B cell (primary cell): ENCODE measurements at regions not wholly inside any gene's neighbourhood (a gene's known extent, or its start where the extent isn't known, plus 50 kb on each side); places are given as distances from the start of the nearest gene placed in this dataset.

Source experiments
- ATAC-seq: fragments of 200-7000 bp; cut with Tn5 transposase; one replicate; pipeline ENCODE4 v1.10.0; 2021; ENCODE audit warnings: low read depth, mild to moderate bottlenecking, moderate number of reproducible peaks, moderate library complexity
- CTCF ChIA-PET: fragments of 350-600 bp; sonication (Branson Sonifier 250); formaldehyde crosslinking; loops from one replicate; lab custom pipeline; 2021; ENCODE audit warnings: antibody characterized with exemption, inconsistent platforms; lab: Charles Lee
- POLR2A ChIA-PET: fragments of 350-600 bp; sonication (Branson Sonifier 250); formaldehyde crosslinking; loops from one replicate; lab custom pipeline; 2021; ENCODE audit warnings: antibody characterized with exemption; lab: Charles Lee
- DNase-seq: peaks from one replicate; pipeline ENCODE4 v3.0.0; 2013
- H2AFZ ChIP-seq: 2 replicates; pipeline ENCODE4 v1.6.1; 2012; ENCODE audit warnings: mild to moderate bottlenecking, low read depth, low read length; ENCODE audit not compliant: insufficient read depth, poor library complexity, severe bottlenecking
- H3K27ac ChIP-seq, 2 donors: 1 replicate in 1 of 2; 2 replicates in 1 of 2; pipeline ENCODE4 v1.5.1; 2012 to 2013; ENCODE audit warnings: low read length in 2 of 2, mild to moderate bottlenecking in 2 of 2, moderate library complexity in 1 of 2
- H3K27me3 ChIP-seq, 4 experiments: fragments of 200-600 bp in 1 of 4; sonication (generic) in 1 of 4; replicated peaks in 1 of 4; 1 replicate in 2 of 4; 2 replicates in 2 of 4; pipeline versions ENCODE4 v1.6.1 to v1.7.0; 2013 to 2016; ENCODE audit warnings: low read length in 3 of 4, mild to moderate bottlenecking in 2 of 4, mixed read lengths in 1 of 4, moderate library complexity in 1 of 4; ENCODE audit not compliant: insufficient read depth in 4 of 4, control insufficient read depth in 3 of 4; ENCODE audit errors: control extremely low read depth in 1 of 4
- H3K36me3 ChIP-seq, 2 experiments: replicated peaks in 1 of 2; 1 replicate in 1 of 2; 2 replicates in 1 of 2; pipeline versions ENCODE4 v1.6.1 to v1.7.1; 2013; ENCODE audit warnings: low read length in 1 of 2; ENCODE audit not compliant: insufficient read depth in 2 of 2, control insufficient read depth in 1 of 2; ENCODE audit errors: control extremely low read depth in 1 of 2, extremely low read depth in 1 of 2
- H3K4me1 ChIP-seq, 2 donors: fragments of 200-600 bp in 1 of 2; sonication (generic) in 1 of 2; 1 replicate in 1 of 2; 2 replicates in 1 of 2; pipeline versions ENCODE4 v1.5.1 to v1.6.1; 2013 to 2017; ENCODE audit warnings: low read length in 2 of 2; ENCODE audit not compliant: control insufficient read depth in 2 of 2, insufficient read depth in 2 of 2
- H3K4me2 ChIP-seq: replicated peaks from 2 replicates; pipeline ENCODE3; 2012; ENCODE audit warnings: mild to moderate bottlenecking, low read depth, low read length; ENCODE audit not compliant: poor library complexity, severe bottlenecking
- H3K4me3 ChIP-seq, 5 experiments: fragments of 200-600 bp in 1 of 5; sonication (generic) in 1 of 5; 1 replicate in 3 of 5; 2 replicates in 2 of 5; pipeline versions ENCODE4 v1.5.1 to v1.7.0; 2011 to 2016; ENCODE audit warnings: low read length in 4 of 5, mild to moderate bottlenecking in 4 of 5, low read depth in 2 of 5, control low read depth in 1 of 5, moderate library complexity in 1 of 5; ENCODE audit not compliant: insufficient read depth in 1 of 5; ENCODE audit errors: control extremely low read depth in 1 of 5, extremely low read depth in 1 of 5
- H3K79me2 ChIP-seq: fragments of 200-600 bp; sonication (generic); one replicate; pipeline ENCODE4 v1.6.0; 2016; ENCODE audit warnings: low read length; ENCODE audit not compliant: control insufficient read depth, insufficient read depth
- H3K9ac ChIP-seq: fragments of 200-600 bp; sonication (generic); 2 replicates; pipeline ENCODE4 v1.6.1; 2017; ENCODE audit warnings: mild to moderate bottlenecking, low read length, moderate library complexity
- H3K9me3 ChIP-seq, 3 donors: one replicate each; pipeline versions ENCODE4 v1.6.1 to v1.7.1; 2013; ENCODE audit warnings: low read length in 2 of 3; ENCODE audit not compliant: control insufficient read depth in 2 of 3, insufficient read depth in 1 of 3; ENCODE audit errors: control extremely low read depth in 1 of 3
- H4K20me1 ChIP-seq: 2 replicates; pipeline ENCODE4 v1.6.0; 2012; ENCODE audit warnings: mild to moderate bottlenecking, low read length; ENCODE audit not compliant: insufficient read depth, control insufficient read depth, poor library complexity, severe bottlenecking
- H3K27ac Mint-ChIP-seq: one replicate; pipeline ENCODE4 v1.8.0; 2021; ENCODE audit warnings: mixed read lengths
- H3K27me3 Mint-ChIP-seq: one replicate; pipeline ENCODE4 v1.8.0; 2021; ENCODE audit warnings: mixed read lengths
- H3K4me1 Mint-ChIP-seq: one replicate; pipeline ENCODE4 v1.8.0; 2021; ENCODE audit warnings: mixed read lengths
- H3K4me3 Mint-ChIP-seq: one replicate; pipeline ENCODE4 v1.8.0; 2021; ENCODE audit warnings: mixed read lengths
- H3K9me3 Mint-ChIP-seq: one replicate; pipeline ENCODE4 v1.8.0; 2022; ENCODE audit warnings: mixed read lengths; ENCODE audit not compliant: insufficient read depth
- EZH2 ChIP-seq: IDR thresholded peaks from 2 replicates; pipeline ENCODE4 v1.6.1; 2012; ENCODE audit warnings: borderline replicate concordance, low read depth, mild to moderate bottlenecking, moderate library complexity, low read length; ENCODE audit not compliant: insufficient read depth, poor library complexity, severe bottlenecking
- WGBS: methylation state at CpG from one replicate; pipeline ENCODE4 v1.1.5; 2013; ENCODE audit warnings: missing lambda C conversion rate; ENCODE audit not compliant: insufficient coverage; 5-methylcytosine and 5-hydroxymethylcytosine counted together
- intact Hi-C: fragments of 100-400 bp; cut with micrococcal nuclease; formaldehyde crosslinking; loops from one replicate; pipeline ENCODE4 v1.10.0; 2022
- TF ChIP-seq, protein P1 (sequence below): fragments of 200-600 bp; IDR thresholded peaks from one replicate; pipeline ENCODE4 v1.8.0; 2022; ENCODE audit warnings: antibody characterized with exemption, mild to moderate bottlenecking

GRCh38 chr10:17510242-17510908 lies 56.0 kb upstream of the ST8SIA6 start:
- Mint-ChIP-seq H3K4me1 (no peaks in the 10 kb centered on the region), H3K9me3 (peaks cover 3% of the 10 kb centered on the region), H3K27ac (no peak overlapping the region), H3K4me3 (no peak overlapping the region), H3K27me3 (peaks cover 5% of the 10 kb centered on the region)
- ChIA-PET POLR2A (no interaction called here), CTCF (no interaction called here)
- H3K36me3 ChIP-seq: no peaks in the 10 kb centered on the region
- H3K27me3 ChIP-seq: no peaks in the 10 kb centered on the region
- H3K79me2 ChIP-seq: no peaks in the 10 kb centered on the region
- no peak overlapping the region for H3K27ac ChIP-seq
- intact Hi-C loops: no loop called here
- no peak for DNase-seq
- TF ChIP-seq EZH2: no peak
- TF ChIP-seq, protein P1, sequence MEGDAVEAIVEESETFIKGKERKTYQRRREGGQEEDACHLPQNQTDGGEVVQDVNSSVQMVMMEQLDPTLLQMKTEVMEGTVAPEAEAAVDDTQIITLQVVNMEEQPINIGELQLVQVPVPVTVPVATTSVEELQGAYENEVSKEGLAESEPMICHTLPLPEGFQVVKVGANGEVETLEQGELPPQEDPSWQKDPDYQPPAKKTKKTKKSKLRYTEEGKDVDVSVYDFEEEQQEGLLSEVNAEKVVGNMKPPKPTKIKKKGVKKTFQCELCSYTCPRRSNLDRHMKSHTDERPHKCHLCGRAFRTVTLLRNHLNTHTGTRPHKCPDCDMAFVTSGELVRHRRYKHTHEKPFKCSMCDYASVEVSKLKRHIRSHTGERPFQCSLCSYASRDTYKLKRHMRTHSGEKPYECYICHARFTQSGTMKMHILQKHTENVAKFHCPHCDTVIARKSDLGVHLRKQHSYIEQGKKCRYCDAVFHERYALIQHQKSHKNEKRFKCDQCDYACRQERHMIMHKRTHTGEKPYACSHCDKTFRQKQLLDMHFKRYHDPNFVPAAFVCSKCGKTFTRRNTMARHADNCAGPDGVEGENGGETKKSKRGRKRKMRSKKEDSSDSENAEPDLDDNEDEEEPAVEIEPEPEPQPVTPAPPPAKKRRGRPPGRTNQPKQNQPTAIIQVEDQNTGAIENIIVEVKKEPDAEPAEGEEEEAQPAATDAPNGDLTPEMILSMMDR: no peak
- ATAC-seq: no peak
- H4K20me1 ChIP-seq: no peaks in the 10 kb centered on the region
- no peak overlapping the region for H3K4me3 ChIP-seq
- no peaks in the 10 kb centered on the region for H3K4me1 ChIP-seq
- H3K9me3 ChIP-seq: peaks cover 0 to 2% (median 1%) of the 10 kb centered on the region in 3 donors
- H3K9ac ChIP-seq: no peak overlapping the region
- WGBS: 70% methylated on average over 2 of the region's 5 CpGs
- H3K4me2 ChIP-seq: no peak overlapping the region
- no peak overlapping the region for H2AFZ ChIP-seq

DNA sequence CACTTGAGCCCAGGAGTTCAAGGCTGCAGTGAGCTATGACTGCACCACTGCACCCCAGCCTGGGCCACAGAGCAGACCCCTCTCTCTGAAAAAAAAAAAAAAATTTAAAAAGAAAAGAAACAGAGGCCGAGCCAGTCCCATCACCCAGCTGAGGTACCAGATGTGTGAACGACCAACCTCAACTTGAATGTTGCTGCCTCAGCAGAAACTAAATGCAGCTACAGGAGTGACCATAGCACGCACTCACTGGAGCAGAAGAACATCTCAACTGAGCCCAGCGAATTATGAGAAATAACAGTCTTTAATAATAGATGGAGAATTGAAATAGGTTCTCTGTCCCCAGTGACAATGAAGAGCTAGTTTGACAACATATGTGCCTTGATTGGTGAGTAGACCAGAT lies 53.1 kb upstream of the ST8SIA6 start:
- TF ChIP-seq, protein P1: no peak
- TF ChIP-seq EZH2: no peak
- no peaks in the 10 kb centered on the region for H3K36me3 ChIP-seq
- H3K9me3 ChIP-seq: peaks cover 0 to 1% (median 0%) of the 10 kb centered on the region in 3 donors
- intact Hi-C loops: no loop called here
- Mint-ChIP-seq H3K27ac (no peak overlapping the region), H3K4me3 (no peak overlapping the region), H3K9me3 (peaks cover 3% of the 10 kb centered on the region), H3K4me1 (no peaks in the 10 kb centered on the region), H3K27me3 (peaks cover 5% of the 10 kb centered on the region)
- 100% methylated on average over 2 of the region's 4 CpGs for WGBS
- H3K79me2 ChIP-seq: no peaks in the 10 kb centered on the region
- no peak overlapping the region for H3K4me2 ChIP-seq
- H3K9ac ChIP-seq: no peak overlapping the region
- POLR2A ChIA-PET: no interaction called here
- no peaks in the 10 kb centered on the region for H3K4me1 ChIP-seq
- H3K27ac ChIP-seq: no peak overlapping the region
- no peak for ATAC-seq
- CTCF ChIA-PET: no interaction called here
- no peak for DNase-seq
- H4K20me1 ChIP-seq: no peaks in the 10 kb centered on the region
- H2AFZ ChIP-seq: no peak overlapping the region
- no peaks in the 10 kb centered on the region for H3K27me3 ChIP-seq
- H3K4me3 ChIP-seq: no peak overlapping the region
